Neuron (in vitro differentiated cells): ENCODE measurements at regions not wholly inside any gene's neighbourhood (a gene's known extent, or its start where the extent isn't known, plus 50 kb on each side); places are given as distances from the start of the nearest gene placed in this dataset.

Source experiments
- H2AFZ ChIP-seq: one replicate; pipeline ENCODE4 v1.6.1; 2013; ENCODE audit warnings: low read depth, mild to moderate bottlenecking, inconsistent platforms, low read length, moderate library complexity
- H3K27me3 ChIP-seq: one replicate; pipeline ENCODE4 v1.6.1; 2013; ENCODE audit warnings: low read length; ENCODE audit not compliant: insufficient read depth
- H3K36me3 ChIP-seq: one replicate; pipeline ENCODE4 v1.6.1; 2013; ENCODE audit warnings: low read length; ENCODE audit not compliant: insufficient read depth
- H3K4me1 ChIP-seq: one replicate; pipeline ENCODE4 v1.6.1; 2013; ENCODE audit warnings: low read length; ENCODE audit not compliant: insufficient read depth
- H3K4me3 ChIP-seq: 2 replicates; pipeline ENCODE4 v1.5.1; 2013; ENCODE audit warnings: mild to moderate bottlenecking, low read length, moderate library complexity
- H3K9me3 ChIP-seq: one replicate; pipeline ENCODE4 v1.6.1; 2013; ENCODE audit warnings: low read length

- Histone ChIP-seq H3K36me3 (no peaks in the 10 kb centered on the region), H3K4me1 (peaks cover 54% of the 10 kb centered on the region), H2AFZ (no peak overlapping the region), H3K9me3 (no peaks in the 10 kb centered on the region), H3K4me3 (no peak overlapping the region), H3K27me3 (no peaks in the 10 kb centered on the region)
Measured at GRCh38 chr3:161555320-161555719, 58.7 kb downstream of the OTOL1 start.

DNA sequence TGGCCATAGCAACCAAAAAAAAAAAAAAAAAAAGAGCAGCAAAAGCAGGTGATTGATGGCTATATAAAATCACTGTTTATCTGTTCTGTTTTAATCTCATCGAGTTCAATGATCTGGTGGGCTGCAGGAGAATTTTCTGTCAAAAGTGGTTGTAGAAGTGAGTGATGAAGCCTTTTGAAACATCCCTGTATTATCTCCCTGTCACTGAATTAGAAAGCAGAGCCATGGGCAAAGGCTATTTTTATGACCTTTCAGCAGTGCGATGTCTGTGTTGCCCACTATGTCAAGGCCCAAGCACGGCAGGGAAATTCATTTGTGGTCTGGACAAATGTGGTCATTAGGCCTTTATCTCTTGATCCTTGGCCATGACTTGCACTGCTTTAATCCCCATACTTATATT lies 59.9 kb downstream of the OTOL1 start:
- no peaks in the 10 kb centered on the region for H3K27me3 ChIP-seq
- H3K4me3 ChIP-seq: no peak overlapping the region
- no peaks in the 10 kb centered on the region for H3K36me3 ChIP-seq
- no peak overlapping the region for H2AFZ ChIP-seq
- no peaks in the 10 kb centered on the region for H3K9me3 ChIP-seq
- peaks cover 54% of the 10 kb centered on the region for H3K4me1 ChIP-seq

DNA sequence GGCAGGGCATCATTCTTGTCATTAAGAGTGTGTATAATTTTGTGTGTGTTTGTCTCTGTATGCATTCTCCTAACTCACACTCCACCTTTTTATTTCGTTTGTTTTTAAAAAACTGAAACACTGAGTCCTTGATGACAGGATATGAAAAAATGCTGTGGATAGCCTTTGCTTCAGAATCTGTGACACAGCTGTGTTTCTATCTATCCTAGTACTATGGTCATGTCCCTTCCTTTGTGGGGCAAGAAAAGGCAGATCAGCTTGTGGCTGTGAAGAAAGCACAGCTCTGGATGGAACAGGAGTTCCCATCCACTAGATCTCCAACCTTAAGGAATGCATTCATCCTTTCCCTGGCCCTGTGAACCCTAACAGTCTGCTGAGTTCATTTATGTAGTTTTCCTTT lies 60.3 kb downstream of the OTOL1 start:
- no peak overlapping the region for H3K4me3 ChIP-seq
- no peaks in the 10 kb centered on the region for H3K9me3 ChIP-seq
- peak overlapping the region; percentile 68 for H2AFZ ChIP-seq
- no peaks in the 10 kb centered on the region for H3K36me3 ChIP-seq
- H3K4me1 ChIP-seq: peaks cover 54% of the 10 kb centered on the region
- H3K27me3 ChIP-seq: no peaks in the 10 kb centered on the region

DNA sequence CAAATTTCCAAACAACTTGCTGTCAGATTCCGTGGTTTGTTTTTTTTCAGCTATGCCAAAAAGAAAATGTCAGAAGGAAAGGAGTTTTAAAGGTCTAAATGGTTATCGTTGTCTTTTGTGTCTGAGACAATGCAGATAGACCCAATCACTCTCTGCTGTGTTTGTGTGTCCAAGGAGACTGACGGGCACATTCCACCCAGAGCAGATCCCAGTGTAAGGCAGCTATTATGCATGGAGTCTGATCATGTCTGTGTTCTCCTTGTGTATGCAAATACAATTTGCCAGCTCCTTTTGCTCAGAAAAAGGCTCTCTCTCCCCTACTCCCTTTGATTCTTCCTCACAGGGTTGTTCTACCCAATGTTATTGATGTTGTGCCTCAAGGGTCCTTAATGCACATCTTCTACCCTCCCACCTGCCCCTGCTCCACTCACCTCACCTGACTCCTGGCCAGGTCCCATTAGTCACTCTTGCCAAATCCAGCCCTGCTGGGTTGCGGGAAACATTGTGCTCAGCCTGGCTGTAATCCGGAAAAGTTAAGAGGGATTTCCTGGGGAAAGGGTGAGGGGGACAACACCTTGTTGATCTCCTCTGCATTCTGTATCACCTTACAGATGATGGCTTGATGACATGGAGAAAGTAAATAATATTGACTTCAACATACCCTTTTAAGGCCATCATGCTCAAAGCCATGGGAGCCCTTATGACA lies 61.0 kb downstream of the OTOL1 start:
- Histone ChIP-seq H3K4me3 (no peak overlapping the region), H2AFZ (peak overlapping the region; percentile 68), H3K27me3 (no peaks in the 10 kb centered on the region), H3K9me3 (no peaks in the 10 kb centered on the region), H3K4me1 (peaks cover 49% of the 10 kb centered on the region), H3K36me3 (no peaks in the 10 kb centered on the region)

DNA sequence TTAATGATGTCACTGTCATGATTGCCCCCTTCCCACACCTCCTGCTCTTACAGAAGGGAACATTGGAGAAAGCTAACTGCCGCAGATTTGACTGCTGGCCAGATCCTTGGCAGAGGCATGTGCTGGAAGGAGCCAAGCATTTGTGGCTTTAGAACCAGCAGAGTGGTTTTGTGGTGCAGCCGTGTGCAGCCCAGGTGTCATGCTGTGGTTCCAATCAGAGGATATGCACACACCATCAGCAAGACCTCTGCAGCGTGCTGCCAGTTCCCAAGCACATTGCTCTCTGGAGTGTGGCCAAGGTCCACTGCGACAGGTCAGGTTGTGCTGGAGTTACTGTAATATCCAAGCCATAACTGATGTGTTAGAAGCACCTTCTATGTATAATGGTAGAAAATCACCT lies 61.6 kb downstream of the OTOL1 start:
- Histone ChIP-seq H3K9me3 (no peaks in the 10 kb centered on the region), H3K36me3 (no peaks in the 10 kb centered on the region), H2AFZ (no peak overlapping the region), H3K4me1 (peaks cover 43% of the 10 kb centered on the region), H3K4me3 (no peak overlapping the region), H3K27me3 (no peaks in the 10 kb centered on the region)

DNA sequence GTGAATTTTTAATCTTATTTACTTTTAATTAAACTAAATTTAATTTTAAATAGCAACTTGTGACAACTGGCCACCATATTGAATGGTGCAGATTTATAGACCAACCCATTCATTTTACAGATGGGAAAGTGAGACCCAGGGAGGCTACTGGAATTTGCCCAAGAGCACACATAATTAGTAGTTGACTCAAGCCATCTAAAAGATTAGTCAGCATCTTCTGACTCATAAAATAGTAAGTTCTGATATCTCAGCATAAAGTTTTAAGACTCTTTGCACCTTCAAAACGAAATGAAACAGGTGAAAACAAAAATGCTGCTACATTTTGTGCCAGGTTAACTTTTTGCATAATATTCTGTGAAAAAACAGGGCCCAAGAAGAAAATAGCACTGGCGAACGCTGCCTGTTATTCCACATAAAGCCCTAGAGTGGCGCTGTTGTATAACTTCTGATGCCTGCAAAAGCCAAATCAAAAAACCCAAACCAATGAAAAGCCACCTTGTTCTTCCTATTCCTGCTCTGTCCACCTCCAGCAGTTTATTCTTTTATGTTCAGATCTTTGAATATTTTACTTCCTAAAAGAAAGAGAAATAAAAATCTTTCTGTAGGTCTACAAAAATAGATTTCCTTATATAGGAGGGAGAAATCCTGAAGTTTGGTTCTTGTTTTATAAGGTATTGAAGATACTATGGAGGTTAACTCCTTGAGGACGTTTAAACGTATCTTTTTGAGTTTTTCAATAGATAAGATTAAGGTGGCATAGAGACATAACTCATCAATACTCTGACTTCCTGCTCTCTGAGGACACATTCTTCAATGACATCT lies 62.8 kb downstream of the OTOL1 start:
- no peaks in the 10 kb centered on the region for H3K27me3 ChIP-seq
- no peak overlapping the region for H2AFZ ChIP-seq
- no peaks in the 10 kb centered on the region for H3K9me3 ChIP-seq
- no peak overlapping the region for H3K4me3 ChIP-seq
- no peaks in the 10 kb centered on the region for H3K36me3 ChIP-seq
- peaks cover 40% of the 10 kb centered on the region for H3K4me1 ChIP-seq

GRCh38 chr3:161560008-161560637 lies 63.5 kb downstream of the OTOL1 start:
- no peak overlapping the region for H2AFZ ChIP-seq
- H3K36me3 ChIP-seq: no peaks in the 10 kb centered on the region
- no peak overlapping the region for H3K4me3 ChIP-seq
- H3K27me3 ChIP-seq: no peaks in the 10 kb centered on the region
- H3K9me3 ChIP-seq: no peaks in the 10 kb centered on the region
- peaks cover 32% of the 10 kb centered on the region for H3K4me1 ChIP-seq

GRCh38 chr3:161567577-161568361 lies 71.2 kb downstream of the OTOL1 start:
- Histone ChIP-seq H3K36me3 (no peaks in the 10 kb centered on the region), H3K4me1 (no peaks in the 10 kb centered on the region), H2AFZ (no peak overlapping the region), H3K4me3 (no peak overlapping the region), H3K9me3 (no peaks in the 10 kb centered on the region), H3K27me3 (no peaks in the 10 kb centered on the region)

- no peaks in the 10 kb centered on the region for H3K9me3 ChIP-seq
- no peaks in the 10 kb centered on the region for H3K36me3 ChIP-seq
- H3K4me3 ChIP-seq: no peak overlapping the region
- H3K27me3 ChIP-seq: no peaks in the 10 kb centered on the region
- H2AFZ ChIP-seq: no peak overlapping the region
- no peaks in the 10 kb centered on the region for H3K4me1 ChIP-seq
Measured at GRCh38 chr3:161568671-161569070, 72.1 kb downstream of the OTOL1 start.

GRCh38 chr3:161571951-161572350 lies 75.3 kb downstream of the OTOL1 start:
- Histone ChIP-seq H3K9me3 (no peaks in the 10 kb centered on the region), H3K27me3 (no peaks in the 10 kb centered on the region), H2AFZ (no peak overlapping the region), H3K36me3 (no peaks in the 10 kb centered on the region), H3K4me1 (peaks cover 24% of the 10 kb centered on the region), H3K4me3 (no peak overlapping the region)

DNA sequence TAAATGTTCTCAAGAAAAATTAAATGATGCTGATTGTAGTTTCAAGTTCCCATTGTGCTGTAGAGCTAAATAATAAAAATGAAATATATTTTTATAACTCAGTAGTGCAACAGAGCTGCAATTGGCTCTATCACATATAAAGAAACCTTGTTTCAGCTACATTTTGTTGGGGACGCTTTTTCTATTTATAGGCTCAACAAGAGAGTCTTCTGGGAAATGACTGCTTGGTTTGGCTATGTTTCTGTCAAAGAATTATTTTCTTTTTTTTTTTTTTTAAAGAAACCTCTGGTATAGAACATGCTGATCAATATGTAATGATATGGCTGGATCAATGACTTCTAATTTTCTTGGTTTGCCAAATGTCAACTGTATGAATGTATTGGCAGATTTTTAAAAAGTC lies 76.5 kb downstream of the OTOL1 start:
- H3K9me3 ChIP-seq: no peaks in the 10 kb centered on the region
- H3K4me1 ChIP-seq: peaks cover 28% of the 10 kb centered on the region
- H3K27me3 ChIP-seq: no peaks in the 10 kb centered on the region
- no peak overlapping the region for H2AFZ ChIP-seq
- H3K4me3 ChIP-seq: no peak overlapping the region
- no peaks in the 10 kb centered on the region for H3K36me3 ChIP-seq

- Histone ChIP-seq H3K9me3 (no peaks in the 10 kb centered on the region), H3K36me3 (no peaks in the 10 kb centered on the region), H3K27me3 (no peaks in the 10 kb centered on the region), H3K4me1 (peaks cover 55% of the 10 kb centered on the region), H2AFZ (no peak overlapping the region), H3K4me3 (no peak overlapping the region)
Measured at GRCh38 chr3:161575901-161576300, 79.3 kb downstream of the OTOL1 start.

GRCh38 chr3:161576311-161576710 lies 79.7 kb downstream of the OTOL1 start:
- Histone ChIP-seq H2AFZ (no peak overlapping the region), H3K4me3 (no peak overlapping the region), H3K9me3 (no peaks in the 10 kb centered on the region), H3K4me1 (peaks cover 56% of the 10 kb centered on the region), H3K36me3 (no peaks in the 10 kb centered on the region), H3K27me3 (no peaks in the 10 kb centered on the region)
